ENCODE measurements at regions not wholly inside any gene's neighbourhood (a gene's known extent, or its start where the extent isn't known, plus 50 kb on each side); places are given as distances from the start of the nearest gene placed in this dataset.

DNA sequence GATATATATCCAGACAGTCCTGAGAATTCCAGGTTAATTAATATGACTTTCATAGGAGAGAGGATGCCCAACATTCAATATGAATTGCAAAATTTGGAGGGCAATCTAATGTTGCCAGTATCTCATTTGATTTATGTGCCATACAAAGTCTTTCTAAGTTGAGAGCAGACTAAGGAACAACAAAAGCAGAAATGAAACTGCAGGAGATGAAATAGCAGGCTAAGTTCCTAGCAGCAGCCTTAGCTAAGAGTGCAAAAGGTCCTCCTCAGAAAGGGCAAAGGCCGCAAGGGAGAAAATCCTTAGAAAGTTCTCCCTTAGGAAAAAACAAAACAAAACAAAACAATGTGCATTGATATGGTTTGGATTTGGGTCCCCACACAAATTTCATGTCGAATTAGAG, 602.9 kb upstream of the HTR2C start:
- Histone ChIP-seq H3K79me2 (ENCODE audit: insufficient read depth, low read length) (no peaks in the 10 kb centered on the region), H3K9me3 (ENCODE audit: low read length) (no peaks in the 10 kb centered on the region), H4K20me1 (ENCODE audit: insufficient read depth, low read length) (no peaks in the 10 kb centered on the region), H3K27ac (ENCODE audit: extremely low read length, insufficient read depth, low read length) (no peak overlapping the region), H2AFZ (ENCODE audit: low read length) (no peak overlapping the region), H3K9ac (ENCODE audit: insufficient read depth, low read depth, low read length) (no peak overlapping the region), H3K4me2 (ENCODE audit: low read depth, low read length) (no peak overlapping the region), H3K36me3 (replicated peaks in 1 of 2; ENCODE audit: control insufficient read depth in 1 of 2, insufficient read depth in 2 of 2, low read length in 2 of 2) (no peaks in the 10 kb centered on the region), H3K4me3 (replicated peaks in 1 of 3; ENCODE audit: insufficient read depth in 1 of 3, low read depth in 2 of 3, low read length in 3 of 3) (no peak overlapping the region), H3K27me3 (ENCODE audit: control insufficient read depth in 1 of 2, insufficient read depth in 2 of 2, low read length in 2 of 2) (no peaks in the 10 kb centered on the region), H3K4me1 (ENCODE audit: insufficient read depth, low read length) (no peaks in the 10 kb centered on the region)
- ATAC-seq = no peak
- WGBS (ENCODE audit: low lambda C conversion rate) = 50% methylated on average over 2 of the region's 2 CpGs
- TF ChIP-seq PHF21A (CRISPR knock-in tag; IDR thresholded peaks at IDR 0.05) = no peak
- no peak for TF ChIP-seq ZBTB43 (CRISPR knock-in tag; conservative IDR thresholded peaks at IDR 0.05)
- TF ChIP-seq MTF2 (CRISPR knock-in tag; IDR thresholded peaks at IDR 0.05; ENCODE audit: borderline replicate concordance) = no peak
- TF ChIP-seq ZNF614 (CRISPR knock-in tag; IDR thresholded peaks at IDR 0.05; ENCODE audit: borderline replicate concordance) = no peak
- TF ChIP-seq ZBTB7B (CRISPR knock-in tag; IDR thresholded peaks at IDR 0.05) = no peak
- TF ChIP-seq HMG20A (CRISPR knock-in tag; IDR thresholded peaks at IDR 0.05; ENCODE audit: borderline replicate concordance) = no peak
- TF ChIP-seq ZNF678 (CRISPR knock-in tag; IDR thresholded peaks at IDR 0.05) = no peak
- TF ChIP-seq ZNF747 (CRISPR knock-in tag; IDR thresholded peaks at IDR 0.05; ENCODE audit: borderline replicate concordance) = no peak
- no peak for TF ChIP-seq ZNF260 (CRISPR knock-in tag; IDR thresholded peaks at IDR 0.05; ENCODE audit: borderline replicate concordance, low read depth)
- no peak for TF ChIP-seq ZNF710 (CRISPR knock-in tag; IDR thresholded peaks at IDR 0.05; ENCODE audit: borderline replicate concordance)
- no peak for TF ChIP-seq CBX2 (IDR thresholded peaks at IDR 0.05; ENCODE audit: low read depth, low read length)
- TF ChIP-seq CBX2 (CRISPR knock-in tag; IDR thresholded peaks at IDR 0.05; ENCODE audit: low read depth) = no peak
- TF ChIP-seq ZNF577 (CRISPR knock-in tag; IDR thresholded peaks at IDR 0.05; ENCODE audit: borderline replicate concordance, low read depth) = no peak
- no peak for TF ChIP-seq ZNF670 (CRISPR knock-in tag; IDR thresholded peaks at IDR 0.05; ENCODE audit: borderline replicate concordance)
- TF ChIP-seq ZNF468 (CRISPR knock-in tag; IDR thresholded peaks at IDR 0.05) = no peak
- no peak for TF ChIP-seq CREBL2 (CRISPR knock-in tag; IDR thresholded peaks at IDR 0.05; ENCODE audit: borderline replicate concordance)
- FAIRE-seq = no peak
- POLR2A ChIA-PET = no interaction called here
- CTCF ChIA-PET (ENCODE audit: low intra/inter-chr PET ratio, low total read pairs) = no interaction called here
- DNase-seq (ENCODE audit: low spot score) = no peak
- intact Hi-C loops (cut with micrococcal nuclease; ENCODE audit: unreplicated experiment) = no loop called here
- in situ Hi-C loops (cut with HindIII; ENCODE audit: extremely low pct_ligation_motif_present, low pct_unique_long_range_greater_than_20kb) = no loop called here
- BruUV-seq (replicated peaks) = no TSS peak
